B cell (primary cell): ENCODE measurements at regions not wholly inside any gene's neighbourhood (a gene's known extent, or its start where the extent isn't known, plus 50 kb on each side); places are given as distances from the start of the nearest gene placed in this dataset.

Experiments used
- ATAC-seq: fragments of 200-7000 bp; cut with Tn5 transposase; one replicate; pipeline ENCODE4 v1.10.0; 2021; ENCODE audit warnings: low read depth, mild to moderate bottlenecking, moderate number of reproducible peaks, moderate library complexity
- CTCF ChIA-PET: fragments of 350-600 bp; sonication (Branson Sonifier 250); formaldehyde crosslinking; loops from one replicate; lab custom pipeline; 2021; ENCODE audit warnings: antibody characterized with exemption, inconsistent platforms; lab: Charles Lee
- POLR2A ChIA-PET: fragments of 350-600 bp; sonication (Branson Sonifier 250); formaldehyde crosslinking; loops from one replicate; lab custom pipeline; 2021; ENCODE audit warnings: antibody characterized with exemption; lab: Charles Lee
- DNase-seq: peaks from one replicate; pipeline ENCODE4 v3.0.0; 2013
- H2AFZ ChIP-seq: 2 replicates; pipeline ENCODE4 v1.6.1; 2012; ENCODE audit warnings: mild to moderate bottlenecking, low read depth, low read length; ENCODE audit not compliant: insufficient read depth, poor library complexity, severe bottlenecking
- H3K27ac ChIP-seq, 2 donors: 1 replicate in 1 of 2; 2 replicates in 1 of 2; pipeline ENCODE4 v1.5.1; 2012 to 2013; ENCODE audit warnings: low read length in 2 of 2, mild to moderate bottlenecking in 2 of 2, moderate library complexity in 1 of 2
- H3K27me3 ChIP-seq, 4 experiments: fragments of 200-600 bp in 1 of 4; sonication (generic) in 1 of 4; replicated peaks in 1 of 4; 1 replicate in 2 of 4; 2 replicates in 2 of 4; pipeline versions ENCODE4 v1.6.1 to v1.7.0; 2013 to 2016; ENCODE audit warnings: low read length in 3 of 4, mild to moderate bottlenecking in 2 of 4, mixed read lengths in 1 of 4, moderate library complexity in 1 of 4; ENCODE audit not compliant: insufficient read depth in 4 of 4, control insufficient read depth in 3 of 4; ENCODE audit errors: control extremely low read depth in 1 of 4
- H3K36me3 ChIP-seq, 2 experiments: replicated peaks in 1 of 2; 1 replicate in 1 of 2; 2 replicates in 1 of 2; pipeline versions ENCODE4 v1.6.1 to v1.7.1; 2013; ENCODE audit warnings: low read length in 1 of 2; ENCODE audit not compliant: insufficient read depth in 2 of 2, control insufficient read depth in 1 of 2; ENCODE audit errors: control extremely low read depth in 1 of 2, extremely low read depth in 1 of 2
- H3K4me1 ChIP-seq, 2 donors: fragments of 200-600 bp in 1 of 2; sonication (generic) in 1 of 2; 1 replicate in 1 of 2; 2 replicates in 1 of 2; pipeline versions ENCODE4 v1.5.1 to v1.6.1; 2013 to 2017; ENCODE audit warnings: low read length in 2 of 2; ENCODE audit not compliant: control insufficient read depth in 2 of 2, insufficient read depth in 2 of 2
- H3K4me2 ChIP-seq: replicated peaks from 2 replicates; pipeline ENCODE3; 2012; ENCODE audit warnings: mild to moderate bottlenecking, low read depth, low read length; ENCODE audit not compliant: poor library complexity, severe bottlenecking
- H3K4me3 ChIP-seq, 5 experiments: fragments of 200-600 bp in 1 of 5; sonication (generic) in 1 of 5; 1 replicate in 3 of 5; 2 replicates in 2 of 5; pipeline versions ENCODE4 v1.5.1 to v1.7.0; 2011 to 2016; ENCODE audit warnings: low read length in 4 of 5, mild to moderate bottlenecking in 4 of 5, low read depth in 2 of 5, control low read depth in 1 of 5, moderate library complexity in 1 of 5; ENCODE audit not compliant: insufficient read depth in 1 of 5; ENCODE audit errors: control extremely low read depth in 1 of 5, extremely low read depth in 1 of 5
- H3K79me2 ChIP-seq: fragments of 200-600 bp; sonication (generic); one replicate; pipeline ENCODE4 v1.6.0; 2016; ENCODE audit warnings: low read length; ENCODE audit not compliant: control insufficient read depth, insufficient read depth
- H3K9ac ChIP-seq: fragments of 200-600 bp; sonication (generic); 2 replicates; pipeline ENCODE4 v1.6.1; 2017; ENCODE audit warnings: mild to moderate bottlenecking, low read length, moderate library complexity
- H3K9me3 ChIP-seq, 3 donors: one replicate each; pipeline versions ENCODE4 v1.6.1 to v1.7.1; 2013; ENCODE audit warnings: low read length in 2 of 3; ENCODE audit not compliant: control insufficient read depth in 2 of 3, insufficient read depth in 1 of 3; ENCODE audit errors: control extremely low read depth in 1 of 3
- H4K20me1 ChIP-seq: 2 replicates; pipeline ENCODE4 v1.6.0; 2012; ENCODE audit warnings: mild to moderate bottlenecking, low read length; ENCODE audit not compliant: insufficient read depth, control insufficient read depth, poor library complexity, severe bottlenecking
- H3K27ac Mint-ChIP-seq: one replicate; pipeline ENCODE4 v1.8.0; 2021; ENCODE audit warnings: mixed read lengths
- H3K27me3 Mint-ChIP-seq: one replicate; pipeline ENCODE4 v1.8.0; 2021; ENCODE audit warnings: mixed read lengths
- H3K4me1 Mint-ChIP-seq: one replicate; pipeline ENCODE4 v1.8.0; 2021; ENCODE audit warnings: mixed read lengths
- H3K4me3 Mint-ChIP-seq: one replicate; pipeline ENCODE4 v1.8.0; 2021; ENCODE audit warnings: mixed read lengths
- H3K9me3 Mint-ChIP-seq: one replicate; pipeline ENCODE4 v1.8.0; 2022; ENCODE audit warnings: mixed read lengths; ENCODE audit not compliant: insufficient read depth
- CTCF ChIP-seq: fragments of 200-600 bp; IDR thresholded peaks from one replicate; pipeline ENCODE4 v1.8.0; 2022; ENCODE audit warnings: antibody characterized with exemption, mild to moderate bottlenecking
- EZH2 ChIP-seq: IDR thresholded peaks from 2 replicates; pipeline ENCODE4 v1.6.1; 2012; ENCODE audit warnings: borderline replicate concordance, low read depth, mild to moderate bottlenecking, moderate library complexity, low read length; ENCODE audit not compliant: insufficient read depth, poor library complexity, severe bottlenecking
- WGBS: methylation state at CpG from one replicate; pipeline ENCODE4 v1.1.5; 2013; ENCODE audit warnings: missing lambda C conversion rate; ENCODE audit not compliant: insufficient coverage; 5-methylcytosine and 5-hydroxymethylcytosine counted together
- intact Hi-C: fragments of 100-400 bp; cut with micrococcal nuclease; formaldehyde crosslinking; loops from one replicate; pipeline ENCODE4 v1.10.0; 2022

DNA sequence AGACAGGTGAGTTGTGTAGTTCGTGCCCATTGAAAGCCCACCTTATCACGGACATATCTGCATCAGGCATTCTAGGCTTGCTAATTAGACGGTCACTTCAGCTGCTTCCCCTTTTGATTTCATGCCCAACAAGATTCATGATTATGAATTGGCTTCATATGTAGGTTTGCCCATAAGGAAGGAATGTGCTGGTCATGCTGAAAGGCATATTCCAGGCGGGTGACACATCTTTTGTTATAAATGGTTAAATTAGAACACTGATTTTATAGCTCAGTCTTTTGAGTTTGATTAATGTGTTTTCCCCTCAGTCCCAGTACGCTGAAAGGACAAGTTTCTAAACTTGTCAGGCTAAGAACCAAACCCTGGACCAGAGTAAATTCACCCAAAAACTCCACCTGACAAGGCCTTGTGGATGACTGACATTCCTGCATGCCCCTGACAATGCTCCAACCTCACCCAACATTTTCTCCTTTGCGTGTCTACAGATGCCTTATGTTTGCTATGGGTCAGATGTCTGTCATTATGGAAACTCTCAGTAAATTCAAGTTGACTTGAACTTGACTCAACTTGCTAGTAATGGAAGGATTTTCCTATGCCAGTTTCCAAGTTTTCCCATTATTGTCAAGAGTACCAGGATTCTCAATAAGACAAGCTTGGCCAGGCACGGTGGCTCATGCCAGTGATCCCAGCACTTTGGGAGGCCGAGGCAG lies 421.9 kb downstream of the PMP22 start:
- Histone ChIP-seq H3K4me2 (no peak overlapping the region), H3K9ac (no peak overlapping the region), H4K20me1 (no peaks in the 10 kb centered on the region), H3K4me3 (no peak overlapping the region), H3K4me1 (no peaks in the 10 kb centered on the region), H3K36me3 (no peaks in the 10 kb centered on the region), H2AFZ (no peak overlapping the region), H3K9me3 (no peaks in the 10 kb centered on the region), H3K27me3 (no peaks in the 10 kb centered on the region), H3K27ac (no peak overlapping the region), H3K79me2 (no peaks in the 10 kb centered on the region)
- H3K4me3 Mint-ChIP-seq, result no peak overlapping the region
- TF ChIP-seq EZH2 (no peak), CTCF (no peak)
- H3K9me3 Mint-ChIP-seq, result no peaks in the 10 kb centered on the region
- H3K4me1 Mint-ChIP-seq, result no peaks in the 10 kb centered on the region
- no peaks in the 10 kb centered on the region for H3K27me3 Mint-ChIP-seq
- no peak for ATAC-seq
- 91% methylated on average over 5 of the region's 8 CpGs for WGBS
- intact Hi-C loops, result no loop called here
- no peak overlapping the region for H3K27ac Mint-ChIP-seq
- ChIA-PET CTCF (no interaction called here), POLR2A (no interaction called here)
- DNase-seq, result no peak

- H3K27me3 Mint-ChIP-seq, result peaks cover 4% of the 10 kb centered on the region
These were observed 424.4 kb downstream of the PMP22 start for GRCh38 chr17:14840616-14841231.

More at GRCh38 chr17:14840616-14841231, 424.4 kb downstream of the PMP22 start:
- no peak overlapping the region for H2AFZ ChIP-seq
- no CpG with 5 or more reads among the region's 3 CpGs for WGBS
- ChIA-PET POLR2A (no interaction called here), CTCF (no interaction called here)
- no peaks in the 10 kb centered on the region for H3K79me2 ChIP-seq
- no peak for TF ChIP-seq CTCF
- TF ChIP-seq EZH2, result no peak
- peaks cover 0 to 2% (median 0%) of the 10 kb centered on the region in 3 donors for H3K9me3 ChIP-seq
- no peaks in the 10 kb centered on the region for H3K9me3 Mint-ChIP-seq
- H3K4me3 Mint-ChIP-seq, result no peak overlapping the region
- H3K27me3 ChIP-seq, result no peaks in the 10 kb centered on the region
- no peak overlapping the region for H3K27ac Mint-ChIP-seq
- intact Hi-C loops, result no loop called here
- H3K27ac ChIP-seq, result no peak overlapping the region
- H3K36me3 ChIP-seq, result no peaks in the 10 kb centered on the region
- H3K9ac ChIP-seq, result no peak overlapping the region
- DNase-seq (no peak), ATAC-seq (no peak)
- no peak overlapping the region for H3K4me3 ChIP-seq
- H4K20me1 ChIP-seq, result no peaks in the 10 kb centered on the region
- H3K4me2 ChIP-seq, result no peak overlapping the region
- H3K4me1 Mint-ChIP-seq, result no peaks in the 10 kb centered on the region
- no peaks in the 10 kb centered on the region for H3K4me1 ChIP-seq
